ENCODE measurements at regions not wholly inside any gene's neighbourhood (a gene's known extent, or its start where the extent isn't known, plus 50 kb on each side); places are given as distances from the start of the nearest gene placed in this dataset.
A peak's percentile ranks its signal among the peaks of the same experiment; 100 is the strongest.
"Not testable (repeated sequence)": the region's sequence is repeated elsewhere in the genome, so short reads cannot be mapped to it uniquely, and the experiment has no call there.

DNA sequence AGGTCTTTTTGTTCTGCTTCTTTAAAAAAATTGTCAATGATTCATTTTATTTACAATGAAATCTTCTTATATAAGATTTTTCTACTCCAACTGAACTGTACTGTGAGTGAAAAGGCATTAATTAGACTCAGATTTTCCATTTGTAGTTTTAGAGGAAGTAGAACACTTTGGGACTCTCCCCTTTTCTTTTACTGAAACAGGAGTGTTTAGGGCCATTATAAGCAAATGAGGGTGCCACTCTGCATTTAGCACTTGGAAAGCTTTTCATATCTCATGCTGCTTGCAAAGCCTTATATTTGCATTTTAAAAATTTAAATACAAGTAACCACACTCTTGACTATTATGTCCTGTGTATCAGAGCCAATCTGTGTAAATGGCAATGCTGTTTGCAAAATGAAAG, 584.3 kb downstream of the KLHL13 start:
- no peak for DNase-seq
- in situ Hi-C loops (cut with HindIII; ENCODE audit: low pct_ligation_motif_present, low pct_unique_long_range_greater_than_20kb, low sequenced_read_pairs): no loop called here

DNA sequence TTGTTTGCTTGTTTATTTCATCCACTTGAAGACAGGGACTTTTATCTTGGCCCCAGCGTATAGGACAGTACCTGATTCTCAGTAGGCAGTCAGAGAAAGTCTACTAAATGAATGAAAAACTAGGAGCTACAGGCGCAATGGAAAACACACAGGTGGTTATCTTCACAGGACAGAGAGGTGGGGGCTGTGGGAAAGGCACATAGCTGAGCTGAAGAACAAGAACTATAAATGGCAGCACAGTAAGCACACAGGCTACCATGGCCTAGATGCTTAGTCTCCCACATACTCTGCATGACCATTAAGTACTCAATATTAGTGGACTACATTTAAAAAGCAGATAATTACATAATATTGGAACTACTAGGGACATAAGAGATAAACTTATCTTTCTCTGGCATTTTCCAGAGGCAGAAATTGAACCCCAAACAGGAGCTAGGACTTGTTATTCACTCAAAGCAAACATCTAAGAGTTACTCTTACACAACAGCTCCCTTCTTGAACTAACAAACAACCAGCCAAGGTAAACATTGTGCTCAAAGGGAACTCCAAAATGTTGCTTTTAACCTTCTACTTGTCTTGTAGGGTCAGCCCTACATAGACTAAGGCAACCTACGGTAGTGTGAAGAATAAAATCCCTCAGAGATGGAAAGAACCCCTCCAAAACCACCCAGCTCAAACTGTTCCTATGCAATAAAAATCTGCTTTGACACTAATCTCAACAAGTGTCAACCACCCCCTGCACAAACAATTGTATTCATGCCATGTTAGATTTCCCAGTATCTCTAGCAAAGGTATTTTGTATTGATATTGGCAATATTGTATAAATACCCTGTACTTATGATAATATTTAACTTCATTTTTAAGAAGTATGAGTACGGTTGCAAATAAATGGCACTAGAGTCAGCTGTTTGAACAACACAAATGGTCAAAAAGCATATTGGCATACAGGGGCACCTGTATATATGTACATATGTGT, 593.6 kb downstream of the KLHL13 start:
- in situ Hi-C loops (cut with HindIII; ENCODE audit: low pct_ligation_motif_present, low pct_unique_long_range_greater_than_20kb, low sequenced_read_pairs): no loop called here

DNA sequence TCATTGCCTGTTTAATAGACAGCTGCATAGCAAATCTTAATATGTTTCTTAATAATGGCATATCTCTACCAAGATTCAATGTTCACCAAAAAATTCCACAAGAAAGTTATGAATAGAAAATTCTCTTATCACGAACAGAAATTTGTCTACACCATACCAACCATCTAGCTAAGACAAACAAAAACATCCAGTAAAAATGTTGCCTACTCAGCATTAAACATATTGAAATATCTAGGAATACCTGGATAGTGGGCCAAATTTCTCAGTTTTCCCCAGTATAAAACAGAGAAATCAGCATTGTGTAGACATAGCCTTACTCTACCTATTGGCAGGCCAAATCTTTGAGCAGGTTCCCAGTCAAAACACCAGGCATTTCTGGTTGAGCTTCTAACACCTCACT, 598.6 kb downstream of the KLHL13 start:
- no peak for DNase-seq

More for the DNA sequence above, 593.6 kb downstream of the KLHL13 start:
- no peak for DNase-seq

DNA sequence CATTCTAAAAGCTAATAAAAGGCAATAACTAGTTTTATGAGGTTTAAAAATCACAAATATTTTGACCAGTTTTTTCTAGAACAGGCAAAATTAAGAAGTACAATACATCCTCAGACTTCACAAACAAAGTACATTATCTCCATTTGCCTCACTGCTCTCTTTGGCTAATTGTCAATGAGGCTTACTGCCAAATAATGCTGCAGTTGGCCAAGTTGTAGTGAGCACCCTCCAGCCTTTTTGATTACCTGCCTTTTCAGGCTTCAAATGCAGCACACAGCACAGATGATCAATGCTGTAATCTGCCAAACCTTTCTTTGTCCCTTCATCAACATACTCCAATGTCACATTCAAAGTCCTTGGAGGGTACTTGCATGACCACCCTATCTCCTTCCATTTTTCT, 605.2 kb downstream of the KLHL13 start:
- in situ Hi-C loops (cut with HindIII; ENCODE audit: low pct_ligation_motif_present, low pct_unique_long_range_greater_than_20kb, low sequenced_read_pairs): no loop called here
- DNase-seq: no peak

More for the DNA sequence above, 598.6 kb downstream of the KLHL13 start:
- in situ Hi-C loops (cut with HindIII; ENCODE audit: low pct_ligation_motif_present, low pct_unique_long_range_greater_than_20kb, low sequenced_read_pairs): no loop called here

DNA sequence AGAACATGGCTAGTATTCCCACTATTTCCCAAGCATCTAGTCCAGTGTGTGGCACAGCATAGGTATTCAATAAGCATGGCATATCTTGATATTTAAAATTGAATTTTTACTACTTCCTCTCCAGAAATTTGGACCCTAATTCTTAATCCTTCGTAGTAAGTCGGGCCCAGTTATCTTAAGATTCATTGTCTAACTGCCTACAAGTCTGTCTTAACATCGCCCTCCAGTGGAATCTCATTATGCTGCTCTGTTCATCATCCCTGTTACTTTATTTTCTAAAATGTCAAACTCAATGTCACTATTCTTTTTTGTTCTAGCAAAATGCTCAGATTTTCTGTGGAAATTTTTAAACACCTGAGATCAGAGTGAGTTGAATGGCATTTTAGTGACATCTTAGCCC, 606.2 kb downstream of the KLHL13 start:
- peak; percentile 0 for DNase-seq
- in situ Hi-C loops (cut with HindIII; ENCODE audit: low pct_ligation_motif_present, low pct_unique_long_range_greater_than_20kb, low sequenced_read_pairs): no loop called here

DNA sequence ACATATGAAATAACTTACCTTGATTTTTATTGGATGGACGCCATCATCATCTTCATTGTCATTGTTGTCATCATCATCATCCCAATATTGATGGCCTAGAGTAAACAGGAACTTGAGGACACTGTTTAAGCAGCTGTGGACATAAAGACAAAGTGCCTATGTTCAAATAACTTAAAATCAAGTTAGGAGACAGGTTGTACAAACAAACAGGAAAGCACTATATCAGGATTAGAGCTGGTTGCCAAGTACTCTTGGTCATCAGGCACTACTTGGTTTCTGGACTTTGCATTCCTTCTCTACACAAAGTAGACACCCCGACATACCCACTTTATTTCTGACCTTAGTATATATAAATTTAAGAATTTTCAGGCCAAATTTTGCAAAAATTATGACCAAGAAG, 608.6 kb downstream of the KLHL13 start:
- in situ Hi-C loops (cut with HindIII; ENCODE audit: low pct_ligation_motif_present, low pct_unique_long_range_greater_than_20kb, low sequenced_read_pairs): no loop called here

DNA sequence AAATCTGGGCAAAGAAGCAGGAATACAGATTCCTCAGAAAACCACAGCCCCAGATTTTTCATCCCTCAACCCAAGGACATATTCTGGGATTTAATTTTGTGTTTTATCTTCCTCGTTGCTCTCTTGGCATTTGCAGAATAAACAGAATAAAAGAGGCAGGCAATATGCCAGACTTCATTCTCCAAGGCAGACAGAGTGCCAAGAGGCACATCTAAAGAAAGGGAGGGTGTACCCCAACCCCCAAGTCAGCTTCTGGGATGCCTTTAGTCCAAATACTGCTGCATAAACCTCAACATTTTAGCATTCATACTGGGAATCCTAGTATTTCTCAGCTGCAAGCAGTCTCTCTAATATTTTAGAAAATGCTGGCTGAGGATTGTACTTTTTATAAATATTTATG, 629.2 kb downstream of the KLHL13 start:
- no peak for DNase-seq
- in situ Hi-C loops (cut with HindIII; ENCODE audit: low pct_ligation_motif_present, low pct_unique_long_range_greater_than_20kb, low sequenced_read_pairs): no loop called here

More for the DNA sequence above, 608.6 kb downstream of the KLHL13 start:
- no peak for DNase-seq

DNA sequence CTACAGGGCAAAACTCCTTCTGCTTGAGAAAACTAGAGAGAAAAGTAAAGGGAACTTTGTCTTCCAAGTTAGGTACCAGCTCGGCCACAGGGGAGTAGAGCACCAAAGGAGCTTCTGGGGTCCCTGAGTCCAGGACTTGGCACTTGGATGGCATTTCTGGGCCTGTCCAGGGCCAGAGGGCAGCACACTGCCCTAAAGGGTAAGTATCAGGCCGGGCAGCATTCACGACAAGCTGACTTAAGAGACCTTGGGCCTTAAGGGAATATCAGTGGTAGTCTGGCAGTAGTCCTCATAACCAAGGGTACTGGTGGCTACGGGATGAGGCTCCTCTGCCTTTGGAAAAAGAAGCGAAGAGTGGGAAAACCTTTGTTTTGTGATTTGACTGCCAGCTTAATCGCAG, 632.7 kb downstream of the KLHL13 start:
- DNase-seq: no peak

DNA sequence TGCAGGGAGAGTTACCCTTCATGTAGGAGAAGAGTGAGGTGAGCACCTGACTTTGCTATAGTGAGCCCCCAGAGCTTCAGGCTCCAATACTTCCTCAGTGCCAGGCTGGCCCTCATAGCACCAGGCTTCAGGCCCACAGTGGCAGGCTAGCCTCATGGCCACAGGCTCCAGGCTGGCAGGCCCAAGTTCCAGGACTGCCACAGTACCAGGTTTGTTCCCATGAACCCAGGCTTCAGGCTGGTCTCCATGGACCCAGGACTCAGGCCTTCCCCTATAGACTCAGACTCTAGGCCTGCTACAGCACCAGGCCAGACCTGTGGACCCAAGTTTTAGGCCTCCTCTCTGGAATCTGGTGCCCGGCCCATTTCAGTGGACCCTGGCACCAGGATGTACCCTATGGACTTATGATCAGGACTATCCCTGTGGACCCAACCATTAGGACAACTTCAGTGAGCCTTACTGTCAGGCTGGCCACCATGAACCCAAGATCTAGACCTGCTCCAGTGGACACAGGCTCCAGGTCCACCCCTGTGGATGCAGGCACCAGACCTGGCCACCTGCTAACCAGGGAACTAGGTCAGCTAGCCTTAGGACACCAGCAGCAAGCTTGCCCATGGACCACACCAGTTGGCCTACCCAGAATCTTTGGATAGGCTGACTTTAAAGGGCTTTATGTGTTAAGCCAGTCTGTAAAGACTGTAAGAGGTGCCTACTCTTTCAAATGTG, 658.2 kb downstream of the KLHL13 start:
- in situ Hi-C loops (cut with HindIII; ENCODE audit: low pct_ligation_motif_present, low pct_unique_long_range_greater_than_20kb, low sequenced_read_pairs): no loop called here
- DNase-seq: no peak

More for the DNA sequence above, 632.7 kb downstream of the KLHL13 start:
- in situ Hi-C loops (cut with HindIII; ENCODE audit: low pct_ligation_motif_present, low pct_unique_long_range_greater_than_20kb, low sequenced_read_pairs): no loop called here

DNA sequence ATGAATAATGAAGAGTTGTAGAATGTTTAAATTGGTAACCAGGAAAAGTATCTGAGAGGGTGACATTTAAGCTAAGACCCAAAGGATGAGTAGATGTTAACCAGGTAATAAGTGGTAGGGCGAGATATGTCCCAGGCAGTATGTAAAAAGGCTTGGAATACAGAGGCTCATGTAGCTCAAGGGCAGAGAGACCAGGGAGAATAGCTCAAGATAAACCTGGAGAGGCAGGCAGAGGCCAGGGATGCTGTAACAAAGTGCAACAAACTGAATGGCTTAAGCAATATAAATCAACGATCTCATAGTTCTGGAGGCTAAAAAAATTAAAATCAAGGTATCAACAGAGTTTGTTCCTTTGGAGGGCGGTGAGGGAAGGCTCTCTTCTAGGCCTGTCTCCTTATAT, 660.8 kb downstream of the KLHL13 start:
- no peak for DNase-seq
- in situ Hi-C loops (cut with HindIII; ENCODE audit: low pct_ligation_motif_present, low pct_unique_long_range_greater_than_20kb, low sequenced_read_pairs): no loop called here

DNA sequence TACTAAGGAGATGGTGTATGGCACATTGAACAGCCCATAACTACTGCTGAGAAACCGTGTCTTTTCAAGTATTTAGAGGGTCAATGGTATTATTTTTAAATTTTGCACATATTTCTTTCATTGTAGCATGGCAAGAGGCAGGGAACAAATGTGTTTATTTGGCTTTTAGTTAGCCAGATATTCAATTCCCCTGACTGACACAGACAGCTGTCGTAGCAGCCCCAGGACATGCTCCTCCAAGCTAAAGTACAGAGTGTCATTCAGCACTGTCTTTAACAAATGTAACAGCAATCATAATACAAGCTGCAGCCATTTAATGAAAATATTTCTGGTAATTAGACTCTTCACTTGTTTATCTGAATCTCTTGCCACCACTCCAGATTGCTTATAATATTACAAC, 687.1 kb downstream of the KLHL13 start:
- DNase-seq: no peak
- in situ Hi-C loops (cut with HindIII; ENCODE audit: low pct_ligation_motif_present, low pct_unique_long_range_greater_than_20kb, low sequenced_read_pairs): no loop called here

DNA sequence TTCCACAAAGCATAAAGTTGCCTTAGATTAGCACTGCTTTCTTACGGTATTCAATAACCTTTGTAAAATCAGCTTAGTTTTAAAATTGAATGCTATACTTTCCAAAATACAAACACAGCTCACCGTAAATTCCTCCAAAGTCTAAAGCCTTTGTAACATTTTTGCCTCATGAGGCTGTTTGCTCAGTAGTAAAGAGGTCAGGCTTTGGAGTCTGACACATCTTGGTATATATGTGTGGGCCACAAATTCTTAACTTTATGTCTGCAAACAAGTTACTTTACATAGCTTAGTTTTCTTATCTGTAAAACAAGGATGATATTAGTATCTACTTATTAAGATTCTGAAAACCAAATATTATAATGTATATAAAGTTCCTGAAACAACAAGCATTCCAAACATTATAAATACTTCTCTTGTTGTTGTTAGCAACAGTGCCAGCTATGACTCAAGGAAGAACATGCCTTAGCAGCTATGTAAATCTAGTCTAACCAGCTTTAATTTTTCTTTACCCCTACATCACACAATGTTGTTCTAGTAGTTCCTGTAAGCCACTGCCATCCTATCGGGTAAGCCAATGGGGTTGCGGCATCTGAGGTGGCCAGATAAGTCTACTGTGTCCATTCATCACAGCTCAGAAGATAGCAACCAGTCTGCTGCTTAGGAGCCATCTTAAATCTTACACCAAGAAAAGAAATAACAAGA, 709.0 kb downstream of the KLHL13 start:
- in situ Hi-C loops (cut with HindIII; ENCODE audit: low pct_ligation_motif_present, low pct_unique_long_range_greater_than_20kb, low sequenced_read_pairs): no loop called here
- DNase-seq: no peak

DNA sequence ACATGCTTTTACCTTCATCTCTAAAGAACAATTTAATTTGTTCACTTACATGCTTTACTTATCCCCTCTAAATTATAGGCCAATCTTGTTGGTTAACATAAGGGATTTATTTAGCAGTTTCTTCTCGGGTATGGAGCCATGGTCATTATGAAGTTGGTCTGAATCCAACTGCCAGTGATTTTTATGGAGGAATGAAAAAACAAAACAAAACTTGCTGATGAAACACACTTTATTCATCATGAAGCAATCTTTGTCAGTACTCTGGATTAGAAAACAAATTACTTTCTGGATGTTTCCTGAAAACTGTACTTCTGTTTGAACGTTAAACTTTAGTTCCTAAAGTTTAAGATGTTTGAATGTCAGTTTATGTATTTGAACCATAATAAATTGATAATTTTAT, 715.8 kb downstream of the KLHL13 start:
- in situ Hi-C loops (cut with HindIII; ENCODE audit: low pct_ligation_motif_present, low pct_unique_long_range_greater_than_20kb, low sequenced_read_pairs): no loop called here
- DNase-seq: no peak

DNA sequence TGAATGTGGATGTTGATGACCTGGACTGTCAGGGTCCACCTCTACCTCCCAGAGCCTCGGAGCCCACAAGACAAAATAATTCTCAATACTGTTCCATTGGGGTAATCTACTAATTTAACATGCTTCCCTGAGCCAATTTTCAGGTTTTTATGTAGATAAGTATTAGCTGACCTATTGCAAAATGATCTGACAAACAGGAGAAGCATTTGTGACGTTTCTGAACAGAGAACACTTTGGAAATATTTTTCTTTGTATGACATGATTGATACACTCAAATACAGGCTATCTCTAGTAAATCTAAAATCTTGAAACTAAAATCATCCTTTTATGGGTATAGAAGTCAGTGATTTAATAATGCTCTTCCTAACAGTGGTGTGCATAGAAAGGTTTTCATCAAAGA, 716.6 kb downstream of the KLHL13 start:
- in situ Hi-C loops (cut with HindIII; ENCODE audit: low pct_ligation_motif_present, low pct_unique_long_range_greater_than_20kb, low sequenced_read_pairs): no loop called here
- DNase-seq: no peak

DNA sequence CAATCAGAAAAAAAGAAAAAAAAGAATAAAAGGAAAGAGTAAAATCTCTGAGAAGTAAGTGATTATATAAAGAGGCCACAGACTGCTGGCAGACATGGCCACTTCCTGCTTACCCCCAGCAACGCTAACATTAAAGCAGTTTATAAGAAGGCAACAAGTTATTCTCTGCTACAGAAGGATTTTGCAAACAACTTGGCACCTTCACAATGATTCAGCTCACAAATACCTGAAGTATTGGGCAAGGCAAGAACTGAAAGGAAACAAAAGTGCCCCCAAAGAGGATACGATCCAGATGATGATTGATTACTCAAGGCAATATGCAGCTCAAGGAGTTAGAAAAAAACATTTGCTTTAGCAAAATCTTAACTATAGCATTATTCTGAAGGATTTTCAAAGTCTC, 718.8 kb downstream of the KLHL13 start:
- DNase-seq: no peak
- in situ Hi-C loops (cut with HindIII; ENCODE audit: low pct_ligation_motif_present, low pct_unique_long_range_greater_than_20kb, low sequenced_read_pairs): no loop called here

DNA sequence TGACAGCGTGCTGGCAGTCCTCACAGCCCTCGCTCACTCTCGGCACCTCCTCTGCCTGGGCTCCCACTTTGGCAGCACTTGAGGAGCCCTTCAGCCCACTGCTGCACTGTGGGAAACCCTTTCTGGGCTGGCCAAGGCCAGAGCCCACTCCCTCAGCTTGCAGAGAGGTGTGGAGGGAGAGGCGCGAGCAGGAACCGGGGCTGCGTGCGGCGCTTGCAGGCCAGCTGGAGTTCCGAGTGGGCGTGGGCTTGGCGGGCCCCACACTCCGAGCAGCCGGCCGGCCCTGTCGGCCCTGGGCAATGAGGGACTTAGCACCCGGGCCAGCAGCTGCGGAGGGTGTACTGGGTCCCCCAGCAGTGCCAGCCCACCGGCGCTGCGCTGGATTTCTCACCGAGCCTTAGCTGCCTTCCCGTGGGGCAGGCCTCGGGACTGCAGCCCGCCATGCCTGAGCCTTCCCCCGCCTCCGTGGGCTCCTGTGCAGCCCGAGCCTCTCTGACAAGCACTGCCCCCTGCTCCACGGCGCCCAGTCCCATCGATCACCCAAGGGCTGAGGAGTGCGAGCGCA, 722.0 kb downstream of the KLHL13 start:
- in situ Hi-C loops (cut with HindIII; ENCODE audit: low pct_ligation_motif_present, low pct_unique_long_range_greater_than_20kb, low sequenced_read_pairs): not testable (repeated sequence)

DNA sequence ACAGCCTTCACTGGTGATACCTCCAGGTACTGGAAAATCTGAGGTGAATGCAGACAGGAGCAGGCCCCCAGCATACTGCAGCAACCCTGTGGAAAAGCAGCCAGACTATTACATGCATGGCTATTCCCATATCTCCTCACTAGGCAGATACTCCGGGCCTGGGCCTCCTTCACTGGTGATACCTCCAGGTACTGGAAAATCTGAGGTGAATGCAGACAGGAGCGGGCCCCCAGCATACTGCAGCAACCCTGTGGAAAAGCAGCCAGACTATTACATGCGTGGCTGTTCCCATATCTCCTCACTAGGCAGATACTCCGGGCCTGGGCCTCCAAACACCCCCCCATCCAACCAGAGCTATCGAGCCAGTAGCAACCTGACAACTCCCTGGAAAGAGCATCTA, 724.2 kb downstream of the KLHL13 start:
- in situ Hi-C loops (cut with HindIII; ENCODE audit: low pct_ligation_motif_present, low pct_unique_long_range_greater_than_20kb, low sequenced_read_pairs); DNase-seq: not testable (repeated sequence)

More for the DNA sequence above, 722.0 kb downstream of the KLHL13 start:
- not testable (repeated sequence) for DNase-seq

DNA sequence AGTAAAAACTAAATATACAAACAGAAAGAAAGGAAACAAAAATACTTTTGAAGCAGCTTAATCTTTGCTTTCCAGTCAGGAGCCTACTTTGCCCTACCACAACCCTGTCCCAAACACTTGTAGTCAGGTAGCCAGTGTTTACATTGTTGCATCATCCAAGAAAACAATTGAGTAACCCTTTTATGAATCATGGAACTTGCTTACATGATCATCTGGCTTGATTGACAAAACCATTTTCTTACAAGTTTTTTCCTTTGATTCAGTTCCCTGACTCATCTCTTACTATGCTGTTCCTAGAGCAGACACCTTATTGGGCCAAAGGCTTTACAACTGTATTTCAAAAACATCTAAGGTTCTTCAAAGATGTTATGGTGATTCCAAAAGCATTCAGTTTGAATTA, 740.1 kb downstream of the KLHL13 start:
- in situ Hi-C loops (cut with HindIII; ENCODE audit: low pct_ligation_motif_present, low pct_unique_long_range_greater_than_20kb, low sequenced_read_pairs): no loop called here

DNA sequence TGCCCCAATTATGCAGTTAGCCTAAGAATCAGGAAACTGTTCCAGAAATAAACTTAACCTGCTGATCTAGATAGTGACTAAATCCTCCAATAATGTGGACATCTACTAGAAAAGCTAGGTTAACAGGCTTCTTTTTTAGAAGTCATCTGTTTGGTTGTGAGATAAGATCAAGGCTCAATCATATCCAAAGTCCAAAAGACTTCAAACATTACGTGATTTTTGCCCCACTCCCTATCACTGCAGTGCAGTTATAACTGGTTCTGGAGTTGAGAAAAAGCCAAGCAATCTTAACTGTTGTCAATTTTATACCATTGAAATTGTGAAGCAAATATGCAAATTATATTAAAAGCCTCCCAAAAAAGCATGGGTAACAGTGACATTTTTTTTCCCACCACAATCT, 781.4 kb downstream of the KLHL13 start:
- in situ Hi-C loops (cut with HindIII; ENCODE audit: low pct_ligation_motif_present, low pct_unique_long_range_greater_than_20kb, low sequenced_read_pairs): no loop called here
- DNase-seq: no peak

More for the DNA sequence above, 740.1 kb downstream of the KLHL13 start:
- no peak for DNase-seq
